ENCODE measurements at regions not wholly inside any gene's neighbourhood (a gene's known extent, or its start where the extent isn't known, plus 50 kb on each side); places are given as distances from the start of the nearest gene placed in this dataset.
"Not testable (repeated sequence)": the region's sequence is repeated elsewhere in the genome, so short reads cannot be mapped to it uniquely, and the experiment has no call there.

DNA sequence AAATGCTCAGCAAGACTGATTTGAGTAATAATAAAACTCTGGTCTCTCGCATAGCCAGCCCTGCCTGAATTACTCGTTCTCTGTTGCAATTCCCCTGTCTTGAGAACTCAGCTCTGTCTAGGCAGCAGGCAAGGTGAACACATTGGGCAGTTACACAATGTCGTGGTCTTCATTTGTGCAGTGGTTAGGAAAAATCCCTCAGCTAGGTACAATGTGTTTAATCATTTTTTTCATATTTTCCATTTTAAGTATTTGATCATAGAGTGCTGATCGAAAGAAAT is 508.7 kb downstream of the RPIA start:
- H3K27ac ChIP-seq; intact Hi-C loops (cut with DNase I; ENCODE audit: low total_unique reads); H3K4me1 ChIP-seq; H3K4me3 ChIP-seq; H3K36me3 ChIP-seq; H3K27me3 ChIP-seq; DNase-seq (ENCODE audit: low spot score in 2 of 2); H3K9me3 ChIP-seq: not testable (repeated sequence)

DNA sequence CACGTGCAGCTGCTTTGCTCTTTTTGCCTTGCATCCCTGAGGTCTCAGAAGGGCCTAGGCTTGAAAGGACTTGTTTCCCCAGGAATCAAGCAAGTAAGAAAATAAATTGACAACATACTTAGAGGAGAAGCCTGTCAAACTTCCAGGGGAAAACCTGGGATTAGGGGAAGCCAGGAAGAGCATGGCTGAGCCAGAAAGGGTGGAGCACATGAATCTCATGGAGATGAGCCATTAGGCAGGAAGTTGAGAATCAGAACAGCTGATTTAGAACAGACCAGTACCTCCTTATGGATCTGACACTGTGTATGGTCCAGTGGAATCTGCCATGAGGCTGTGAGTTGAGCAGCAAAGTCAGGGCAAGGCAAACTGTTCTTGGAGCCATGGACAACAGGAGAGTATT is 511.0 kb downstream of the RPIA start:
- H3K27ac ChIP-seq; H3K27me3 ChIP-seq; DNase-seq (ENCODE audit: low spot score in 2 of 2); H3K4me1 ChIP-seq; intact Hi-C loops (cut with DNase I; ENCODE audit: low total_unique reads); H3K36me3 ChIP-seq; H3K4me3 ChIP-seq; H3K9me3 ChIP-seq: not testable (repeated sequence)

DNA sequence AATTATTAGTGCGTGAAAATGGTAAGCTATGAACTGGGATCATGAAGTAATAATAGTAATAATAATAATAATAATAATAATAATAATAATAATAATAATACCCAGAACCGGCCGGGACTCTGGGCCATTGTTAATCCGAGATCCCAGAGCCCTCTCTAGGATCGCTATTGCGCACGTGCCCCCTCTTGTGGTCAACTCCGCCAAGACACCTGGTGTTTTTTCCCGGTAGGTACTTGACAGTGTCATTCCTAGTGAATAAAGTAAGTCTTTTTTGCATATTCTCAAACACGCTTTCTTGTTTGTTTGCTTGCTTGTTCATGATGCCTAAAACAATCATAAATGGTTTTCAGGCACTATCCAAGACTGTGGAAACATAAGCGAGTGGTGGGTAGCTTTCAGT is 513.7 kb downstream of the RPIA start:
- H3K27me3 ChIP-seq; H3K36me3 ChIP-seq; H3K4me3 ChIP-seq; H3K9me3 ChIP-seq; intact Hi-C loops (cut with DNase I; ENCODE audit: low total_unique reads); H3K27ac ChIP-seq; H3K4me1 ChIP-seq: not testable (repeated sequence)
- DNase-seq (ENCODE audit: low spot score in 2 of 2): peak in 1 of 2 donors; percentile 54

- intact Hi-C loops (cut with DNase I; ENCODE audit: low total_unique reads); H3K36me3 ChIP-seq; H3K27ac ChIP-seq; DNase-seq (ENCODE audit: low spot score in 2 of 2); H3K27me3 ChIP-seq; H3K4me3 ChIP-seq; H3K9me3 ChIP-seq; H3K4me1 ChIP-seq: not testable (repeated sequence)
Measured at GRCh38 chr2:89208144-89208932, 516.9 kb downstream of the RPIA start.

DNA sequence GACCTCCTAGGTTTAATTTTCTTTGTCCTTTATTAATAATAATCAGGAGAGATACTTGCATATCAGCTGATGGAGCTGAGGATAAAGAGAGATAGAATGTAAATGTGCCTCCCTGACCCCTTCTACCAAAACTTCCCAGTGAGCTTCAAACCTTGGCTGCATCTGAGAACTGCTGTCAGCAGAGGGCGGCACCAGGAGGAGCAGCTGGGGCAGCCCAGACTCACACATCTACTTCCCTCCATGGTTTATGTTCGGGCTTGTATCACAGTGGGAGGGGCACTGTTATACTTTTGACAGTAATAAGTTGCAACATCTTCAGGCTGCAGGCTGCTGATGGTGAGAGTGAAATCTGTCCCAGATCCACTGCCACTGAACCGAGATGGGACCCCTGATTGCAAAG is 521.7 kb downstream of the RPIA start:
- intact Hi-C loops (cut with DNase I; ENCODE audit: low total_unique reads); DNase-seq (ENCODE audit: low spot score in 2 of 2); H3K36me3 ChIP-seq; H3K27ac ChIP-seq; H3K4me3 ChIP-seq; H3K4me1 ChIP-seq; H3K9me3 ChIP-seq; H3K27me3 ChIP-seq: not testable (repeated sequence)

DNA sequence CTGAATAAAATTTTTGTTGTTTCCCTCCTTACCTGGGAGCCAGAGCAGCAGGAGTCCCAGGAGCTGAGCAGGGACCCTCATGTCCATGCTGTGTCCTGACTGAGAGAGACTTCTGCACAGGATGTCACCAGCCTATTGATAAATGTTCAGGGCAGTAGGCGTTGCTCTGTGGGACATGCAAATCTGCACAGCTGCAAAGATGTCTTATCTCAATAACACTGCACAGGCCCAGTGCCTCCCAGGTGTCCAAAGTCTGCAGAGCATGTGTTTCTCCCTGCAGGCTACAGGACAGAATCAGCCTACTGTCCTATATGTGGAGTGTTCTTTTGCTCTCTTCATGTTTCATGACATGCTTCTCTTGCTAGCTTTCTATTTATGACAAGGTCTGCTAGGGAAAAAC is 522.3 kb downstream of the RPIA start:
- H3K36me3 ChIP-seq; H3K27ac ChIP-seq; H3K4me3 ChIP-seq; H3K9me3 ChIP-seq; H3K4me1 ChIP-seq; H3K27me3 ChIP-seq; DNase-seq (ENCODE audit: low spot score in 2 of 2); intact Hi-C loops (cut with DNase I; ENCODE audit: low total_unique reads): not testable (repeated sequence)

GRCh38 chr2:89221474-89221873 is 530.0 kb downstream of the RPIA start:
- H3K4me3 ChIP-seq; intact Hi-C loops (cut with DNase I; ENCODE audit: low total_unique reads); H3K9me3 ChIP-seq; H3K27me3 ChIP-seq; DNase-seq (ENCODE audit: low spot score in 2 of 2); H3K36me3 ChIP-seq; H3K27ac ChIP-seq; H3K4me1 ChIP-seq: not testable (repeated sequence)

DNA sequence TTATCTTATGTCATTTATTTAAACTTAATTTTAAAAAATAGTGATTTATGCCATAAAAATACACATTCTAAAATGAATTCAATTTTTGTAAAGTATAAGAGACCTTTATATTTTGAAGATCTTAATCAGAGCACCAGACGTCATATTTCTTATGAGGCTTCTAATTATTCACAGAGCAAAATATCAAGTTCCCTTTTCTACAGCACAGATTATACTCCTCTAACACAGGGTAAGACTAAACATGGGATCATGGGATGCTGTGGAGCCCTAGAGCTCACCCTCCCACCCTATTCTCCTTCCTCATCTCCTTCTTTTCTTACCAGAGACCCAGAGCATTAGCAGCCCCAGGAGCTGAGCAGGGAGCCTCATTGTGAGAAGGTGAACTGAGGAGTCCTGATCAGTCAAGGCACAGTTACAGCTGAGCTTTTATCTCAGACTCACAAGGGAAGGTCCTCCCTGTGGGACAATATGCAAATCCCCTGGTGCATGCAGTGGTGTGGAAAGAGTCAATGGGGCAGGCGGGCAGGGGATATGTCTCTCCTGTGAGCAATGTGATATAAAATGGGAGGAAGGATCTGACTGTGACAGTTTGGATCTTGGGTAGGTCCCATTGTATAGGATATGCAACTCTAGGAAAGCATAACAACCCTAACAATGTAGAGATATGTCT is 530.7 kb downstream of the RPIA start:
- intact Hi-C loops (cut with DNase I; ENCODE audit: low total_unique reads); H3K36me3 ChIP-seq; DNase-seq (ENCODE audit: low spot score in 2 of 2): not testable (repeated sequence)

GRCh38 chr2:89224803-89225202 is 533.3 kb downstream of the RPIA start:
- DNase-seq (ENCODE audit: low spot score in 2 of 2); intact Hi-C loops (cut with DNase I; ENCODE audit: low total_unique reads); H3K4me1 ChIP-seq; H3K36me3 ChIP-seq; H3K9me3 ChIP-seq; H3K4me3 ChIP-seq; H3K27me3 ChIP-seq; H3K27ac ChIP-seq: not testable (repeated sequence)

More for the DNA sequence above, 530.7 kb downstream of the RPIA start:
- not testable (repeated sequence) for H3K27me3 ChIP-seq, H3K4me1 ChIP-seq, H3K9me3 ChIP-seq, H3K27ac ChIP-seq, H3K4me3 ChIP-seq

- intact Hi-C loops (cut with DNase I; ENCODE audit: low total_unique reads): not testable (repeated sequence)
Measured at GRCh38 chr2:89229979-89230378, 538.5 kb downstream of the RPIA start.

DNA sequence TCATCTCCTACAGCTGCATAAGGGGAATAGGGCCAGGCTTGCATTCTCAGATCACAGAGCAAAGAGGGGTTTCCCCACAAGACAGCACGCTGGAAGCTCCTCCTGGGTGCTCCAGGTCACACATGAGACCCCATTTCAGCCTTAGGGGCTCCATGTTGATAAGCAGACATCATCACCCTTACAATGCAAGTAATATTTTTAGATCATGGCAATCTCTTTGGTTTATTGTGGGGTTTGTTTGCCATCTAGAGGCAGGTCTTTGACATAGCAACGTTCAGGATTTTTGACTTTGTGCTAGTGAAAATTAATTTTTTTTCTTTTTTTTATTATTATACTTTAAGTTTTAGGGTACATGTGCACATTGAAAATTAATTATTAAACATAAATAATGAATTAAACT is 539.8 kb downstream of the RPIA start:
- H3K4me1 ChIP-seq; H3K4me3 ChIP-seq; H3K9me3 ChIP-seq; intact Hi-C loops (cut with DNase I; ENCODE audit: low total_unique reads); H3K36me3 ChIP-seq; H3K27ac ChIP-seq; H3K27me3 ChIP-seq; DNase-seq (ENCODE audit: low spot score in 2 of 2): not testable (repeated sequence)

More at GRCh38 chr2:89229979-89230378, 538.5 kb downstream of the RPIA start:
- H3K9me3 ChIP-seq; H3K36me3 ChIP-seq; H3K27me3 ChIP-seq; H3K27ac ChIP-seq; DNase-seq (ENCODE audit: low spot score in 2 of 2); H3K4me3 ChIP-seq; H3K4me1 ChIP-seq: not testable (repeated sequence)

- H3K4me1 ChIP-seq; H3K36me3 ChIP-seq; H3K9me3 ChIP-seq; DNase-seq (ENCODE audit: low spot score in 2 of 2); intact Hi-C loops (cut with DNase I; ENCODE audit: low total_unique reads); H3K4me3 ChIP-seq; H3K27me3 ChIP-seq; H3K27ac ChIP-seq: not testable (repeated sequence)
Measured at GRCh38 chr2:89233931-89234330, 542.5 kb downstream of the RPIA start.

DNA sequence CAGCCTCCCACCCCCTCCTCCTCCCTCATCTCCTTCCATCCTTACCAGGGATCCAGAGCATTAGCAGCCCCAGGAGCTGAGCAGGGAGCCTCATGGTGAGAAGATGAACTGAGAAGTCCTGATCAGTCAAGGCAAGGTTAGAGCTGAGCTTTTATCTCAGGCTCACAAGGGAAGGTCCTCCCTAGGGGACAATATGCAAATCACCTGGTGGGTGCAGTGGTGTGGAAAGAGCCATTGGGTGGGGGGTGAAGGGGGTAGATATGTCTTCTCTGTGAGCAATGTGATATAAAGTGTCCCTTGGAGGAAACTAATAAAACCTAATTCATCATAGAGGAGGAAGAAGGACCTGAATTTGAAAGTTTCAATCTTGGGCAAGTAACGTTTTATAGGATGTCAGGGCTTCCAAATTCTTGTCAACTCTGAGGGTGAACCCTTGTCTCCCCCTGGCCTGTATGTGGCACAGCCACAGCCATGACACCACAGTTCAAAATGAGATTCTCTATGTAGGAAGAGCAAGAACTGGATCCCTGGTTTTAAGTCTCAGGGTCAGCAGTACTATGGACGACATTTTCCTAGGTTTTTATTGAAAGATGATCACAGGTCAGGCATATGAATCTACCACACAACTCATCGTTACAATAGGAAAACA is 543.5 kb downstream of the RPIA start:
- intact Hi-C loops (cut with DNase I; ENCODE audit: low total_unique reads); H3K36me3 ChIP-seq; H3K9me3 ChIP-seq: not testable (repeated sequence)

More for the DNA sequence above, 543.5 kb downstream of the RPIA start:
- H3K27ac ChIP-seq; H3K4me1 ChIP-seq; DNase-seq (ENCODE audit: low spot score in 2 of 2); H3K27me3 ChIP-seq; H3K4me3 ChIP-seq: not testable (repeated sequence)
